DMS153 treated with DMSO at 0.1 percent for 48 hours (cell line): ENCODE measurements at regions not wholly inside any gene's neighbourhood (a gene's known extent, or its start where the extent isn't known, plus 50 kb on each side); places are given as distances from the start of the nearest gene placed in this dataset.

Experiments used
- DNase-seq: peaks from one replicate; lab custom pipeline; 2025; ENCODE audit not compliant: unreplicated experiment; lab: John Stamatoyannopoulos, UW

DNA sequence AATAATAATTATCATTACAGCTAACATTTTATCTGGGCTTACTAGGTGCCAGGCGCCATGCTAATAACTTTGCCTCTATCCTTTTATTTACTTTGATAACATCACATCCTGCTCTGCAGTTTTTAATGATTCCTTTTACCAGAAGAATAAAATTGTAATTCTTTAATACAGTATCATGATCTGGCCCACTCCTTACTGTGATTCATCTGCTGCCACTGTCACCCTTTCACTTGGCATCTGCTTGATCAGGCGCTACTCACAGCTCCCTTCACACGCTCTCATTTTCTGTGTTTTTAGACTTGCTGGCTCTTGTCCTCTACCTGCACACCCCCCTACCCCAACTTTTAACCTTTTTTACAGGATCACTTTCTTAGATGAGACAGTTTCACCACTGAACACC, 167.5 kb downstream of the NTMT2 start:
- DNase-seq, result no peak

DNA sequence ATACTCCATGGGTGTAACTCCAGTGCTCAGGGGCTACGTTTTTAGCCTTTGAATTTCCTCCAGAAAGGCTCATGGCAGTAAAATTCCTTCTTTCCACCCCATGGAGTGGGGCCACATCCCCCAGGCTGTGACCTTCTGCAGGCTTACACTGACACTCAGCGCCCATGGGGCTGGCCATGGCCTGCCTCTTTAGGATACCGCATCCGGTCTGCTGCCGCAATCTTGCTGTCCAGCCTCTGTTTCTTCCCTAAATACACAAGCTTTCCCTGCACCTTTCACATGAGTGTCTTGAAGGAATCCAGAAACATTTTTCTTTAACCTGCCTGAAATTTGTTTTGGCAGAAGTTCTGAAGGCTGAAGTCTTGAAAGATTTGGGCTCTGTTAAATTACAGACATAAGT, 170.5 kb downstream of the NTMT2 start:
- DNase-seq, result no peak

DNA sequence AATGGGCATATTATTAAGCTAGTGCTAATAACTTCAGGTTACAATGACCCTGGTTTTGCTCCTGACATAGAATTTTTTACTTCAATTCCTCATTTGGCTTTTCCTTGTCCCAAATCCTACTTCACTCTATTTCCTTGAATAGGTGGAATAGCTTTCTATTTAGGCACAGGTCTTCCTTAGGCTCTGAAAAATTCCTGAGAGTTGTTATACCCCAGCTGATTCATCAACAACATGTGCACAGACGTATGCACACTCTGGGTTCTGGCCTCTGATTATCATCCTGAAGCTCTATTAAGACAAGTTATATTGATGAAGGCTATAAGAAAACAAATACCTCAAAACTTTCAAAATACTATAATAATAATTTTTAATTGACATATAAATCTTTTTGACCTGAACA, 172.4 kb downstream of the NTMT2 start:
- DNase-seq, result no peak

DNA sequence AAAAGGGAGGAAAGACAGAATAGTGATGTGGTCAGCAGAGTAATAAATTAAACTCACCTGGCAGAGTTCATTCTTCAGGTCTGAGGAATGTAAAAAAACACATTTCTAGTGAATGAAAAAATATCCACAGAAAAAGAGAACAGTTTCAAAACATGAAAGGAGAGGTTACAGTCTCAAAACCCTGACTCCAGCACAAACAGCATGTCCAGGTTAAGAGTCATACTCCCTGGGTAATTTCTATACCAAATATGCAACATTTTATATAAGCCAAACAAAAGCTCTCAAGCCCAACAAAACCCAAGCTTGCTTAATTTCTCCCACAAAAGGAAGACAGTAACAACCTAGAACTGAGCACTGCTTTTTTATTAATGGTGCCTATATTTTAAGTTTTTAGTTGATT, 173.0 kb downstream of the NTMT2 start:
- DNase-seq, result no peak

DNA sequence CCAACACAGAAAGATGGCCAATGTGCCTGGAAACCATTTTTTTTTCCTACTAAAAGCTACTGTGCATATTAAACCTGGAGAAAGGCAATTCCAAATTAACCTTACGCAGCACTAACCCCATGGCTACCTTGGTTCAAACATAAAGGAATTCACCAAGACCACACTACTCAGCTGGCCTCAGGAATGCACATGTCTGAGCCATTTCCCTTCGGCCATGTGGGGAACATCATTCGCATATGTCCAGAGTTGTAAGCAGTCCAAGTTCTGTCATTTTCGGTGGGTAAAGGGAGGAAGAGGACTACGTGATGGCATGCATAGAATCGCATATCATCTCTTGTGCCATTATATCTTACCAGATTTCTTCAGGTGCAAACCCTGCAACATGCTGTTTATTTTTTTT, 175.4 kb downstream of the NTMT2 start:
- no peak for DNase-seq

DNA sequence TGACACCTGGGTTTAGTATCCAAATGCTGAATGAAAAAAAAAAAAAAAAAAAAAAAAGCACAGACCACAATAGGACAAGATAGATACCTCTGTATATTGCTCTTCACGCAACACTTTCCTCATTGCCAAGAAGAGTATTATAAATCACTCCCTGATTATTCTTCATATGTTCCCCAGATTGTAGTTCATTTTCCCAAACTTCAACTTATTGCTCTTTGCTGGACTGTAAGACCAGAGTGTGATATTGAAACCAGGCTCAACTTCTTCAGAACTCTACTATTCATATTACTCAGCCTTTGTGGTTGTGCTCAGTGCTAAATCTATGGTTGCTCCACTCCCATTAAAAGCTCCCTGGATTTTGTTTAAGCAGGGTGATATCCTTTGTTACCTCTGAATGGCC, 180.4 kb downstream of the NTMT2 start:
- no peak for DNase-seq

DNA sequence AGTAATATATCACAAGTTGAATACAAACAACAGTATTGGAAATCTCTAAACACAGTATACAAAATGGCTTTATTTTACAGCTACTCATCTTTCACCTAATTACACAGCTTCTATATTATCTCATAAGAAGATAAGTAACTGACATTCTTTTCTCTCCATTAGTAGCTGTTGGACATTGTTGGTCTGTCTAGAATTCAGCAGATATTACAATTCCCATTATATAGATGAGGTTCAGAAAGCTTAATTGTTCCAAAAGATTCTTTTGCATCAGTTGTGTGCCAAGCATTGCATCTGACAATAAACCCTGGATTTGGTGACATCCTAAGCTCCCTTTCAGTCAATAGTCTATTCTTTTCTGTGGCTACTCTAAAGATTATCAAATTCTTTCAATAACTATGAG, 187.0 kb downstream of the NTMT2 start:
- DNase-seq, result no peak

DNA sequence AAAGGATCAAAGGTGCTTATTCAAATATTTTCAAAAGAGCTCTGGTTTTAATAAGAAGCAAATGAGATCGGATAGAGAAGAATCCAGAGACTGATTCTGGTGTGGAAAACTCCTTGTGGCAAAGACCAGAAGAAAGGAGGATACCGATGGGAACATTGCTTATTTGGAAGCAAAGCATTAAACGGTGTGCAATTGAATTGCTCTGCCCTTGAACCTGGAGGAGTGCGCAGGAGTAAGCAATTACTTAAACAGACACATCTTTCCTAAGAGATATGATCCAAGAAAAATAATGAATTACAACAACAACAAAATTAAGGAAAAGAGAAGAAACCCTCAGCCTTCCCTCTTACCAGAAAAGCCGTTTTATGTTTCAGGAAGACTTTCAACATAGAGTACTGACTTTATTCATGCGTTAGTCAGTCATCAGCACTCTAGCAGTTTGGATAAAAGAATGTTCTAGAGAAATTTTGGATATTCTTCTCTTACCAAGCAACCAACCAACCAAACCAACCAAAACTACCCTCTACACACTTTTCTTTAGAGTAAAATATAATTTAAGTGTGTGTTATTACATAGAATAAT, 191.7 kb downstream of the NTMT2 start:
- no peak for DNase-seq

DNA sequence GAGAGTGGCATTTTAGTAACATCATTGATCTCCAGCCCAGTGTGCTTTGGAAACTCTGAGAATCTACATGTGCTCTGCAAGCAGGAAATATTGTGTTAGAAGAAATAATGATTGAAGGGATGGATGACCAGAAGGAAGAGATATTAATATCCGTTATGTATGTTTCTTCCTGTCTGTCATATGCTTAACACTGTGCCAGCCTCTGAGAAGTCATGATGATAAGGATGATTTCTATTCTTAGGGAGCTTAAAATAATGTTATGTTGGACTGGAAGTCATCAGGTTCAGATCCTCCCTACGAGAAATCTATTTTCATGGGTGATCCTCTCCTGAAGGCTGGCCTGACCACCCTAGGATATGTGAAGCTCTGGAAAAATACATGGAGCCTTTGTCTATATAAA, 192.4 kb upstream of the GORAB start:
- DNase-seq, result no peak

DNA sequence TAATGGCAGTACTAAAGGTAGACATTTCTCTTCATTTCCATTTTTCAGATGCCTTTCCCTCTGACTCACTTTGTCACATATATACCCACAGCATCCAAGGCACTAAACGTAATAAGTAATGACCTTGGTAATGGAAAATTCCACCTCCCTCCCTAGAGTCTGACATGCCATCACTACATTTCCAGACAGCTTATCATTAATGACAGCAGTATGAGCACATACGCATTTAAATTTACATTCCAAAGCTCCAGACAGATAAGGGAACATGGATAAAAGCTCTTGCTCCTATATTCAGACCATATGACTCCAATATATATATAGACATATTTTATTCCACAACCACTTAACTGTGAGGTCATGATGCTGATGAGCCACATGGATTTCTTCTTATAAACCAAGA, 191.7 kb upstream of the GORAB start:
- no peak for DNase-seq

DNA sequence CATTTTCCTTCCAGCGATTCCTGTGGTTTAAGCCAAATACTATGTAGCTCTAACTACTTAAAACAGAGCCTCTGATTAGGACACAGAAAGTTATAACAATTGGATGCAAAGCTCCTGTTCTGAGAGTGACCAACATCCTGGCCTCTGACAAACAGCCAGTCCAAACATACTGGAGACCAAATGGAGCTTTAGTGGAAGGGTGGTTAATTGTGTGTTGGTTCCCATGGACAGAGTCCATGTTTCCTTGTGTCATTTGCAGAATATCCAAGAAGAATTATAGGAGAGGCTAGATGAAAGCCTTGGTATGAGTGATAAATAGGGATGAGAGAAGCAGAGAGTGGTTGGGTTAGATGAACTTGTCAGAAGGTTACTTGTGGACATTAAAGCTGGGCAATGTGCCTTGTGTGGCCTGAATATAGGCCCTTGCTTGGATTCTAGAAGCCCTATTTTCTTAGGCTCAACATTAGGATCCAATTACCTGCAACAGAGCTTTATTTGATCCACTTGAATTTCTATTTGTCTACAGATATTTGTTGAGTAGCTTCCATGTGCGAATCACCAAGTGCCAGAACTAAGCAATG, 180.5 kb upstream of the GORAB start:
- DNase-seq, result no peak

DNA sequence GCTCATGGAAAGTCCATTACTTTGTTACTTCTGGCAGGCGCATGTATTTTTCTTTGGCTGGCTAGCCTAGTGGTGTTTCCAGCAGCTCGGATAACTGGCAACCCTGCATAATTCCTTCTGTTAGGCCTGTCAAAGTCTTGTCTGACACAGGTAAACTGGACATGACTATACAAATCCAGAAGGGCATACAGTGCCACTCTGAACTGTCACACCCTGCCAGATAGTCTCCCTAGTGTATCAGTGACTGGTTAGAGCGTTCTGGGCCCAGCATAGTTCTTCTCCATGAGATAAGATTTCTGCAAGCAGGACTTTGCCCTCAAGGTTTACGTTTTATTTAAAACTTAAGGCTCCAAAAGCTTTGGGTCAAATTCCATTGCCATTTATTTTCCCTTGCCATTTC, 177.7 kb upstream of the GORAB start:
- no peak for DNase-seq

DNA sequence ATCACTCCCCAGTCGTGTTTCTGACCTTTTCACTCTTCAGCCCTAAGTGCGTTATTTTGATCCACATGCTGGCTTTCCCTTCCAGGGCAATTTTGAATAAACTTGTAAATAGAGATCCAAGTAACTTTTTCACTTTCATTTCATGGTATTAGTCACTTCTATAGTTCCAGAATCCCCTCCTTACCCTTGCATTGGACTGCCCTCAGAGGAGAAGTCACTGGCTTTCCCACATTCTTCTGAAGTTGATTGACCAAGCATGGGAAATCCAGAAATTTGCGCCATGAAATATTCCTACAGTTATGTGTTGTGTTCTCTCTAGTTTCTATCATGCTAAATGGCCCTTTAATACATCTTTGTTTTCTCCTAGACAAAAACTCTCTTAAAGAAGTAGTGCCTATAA, 177.3 kb upstream of the GORAB start:
- no peak for DNase-seq

DNA sequence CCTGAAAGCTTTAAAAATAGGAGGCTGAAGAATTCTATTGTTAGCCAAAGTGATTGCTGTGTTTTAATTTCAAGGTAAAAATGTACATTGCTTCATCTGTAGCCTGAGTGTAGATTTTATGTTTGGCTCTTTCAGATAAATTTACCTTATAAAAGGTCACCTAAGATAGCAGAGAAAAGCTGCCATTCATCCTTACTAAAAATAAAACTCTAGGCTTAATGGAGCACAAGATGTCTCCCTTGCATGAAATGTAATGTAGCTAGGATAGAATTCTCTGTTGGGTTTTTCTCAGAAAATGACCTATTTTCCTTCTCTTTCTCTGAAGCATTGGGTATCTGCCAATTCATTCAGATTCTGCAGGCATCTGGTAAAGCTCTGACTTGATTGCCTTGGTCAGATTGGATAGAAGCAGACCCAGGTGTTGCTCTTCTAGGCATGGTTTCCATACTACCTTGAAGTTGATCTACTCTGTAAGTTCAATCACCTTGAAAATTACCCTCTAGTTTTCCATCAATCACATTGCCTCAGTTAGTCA, 176.6 kb upstream of the GORAB start:
- no peak for DNase-seq

DNA sequence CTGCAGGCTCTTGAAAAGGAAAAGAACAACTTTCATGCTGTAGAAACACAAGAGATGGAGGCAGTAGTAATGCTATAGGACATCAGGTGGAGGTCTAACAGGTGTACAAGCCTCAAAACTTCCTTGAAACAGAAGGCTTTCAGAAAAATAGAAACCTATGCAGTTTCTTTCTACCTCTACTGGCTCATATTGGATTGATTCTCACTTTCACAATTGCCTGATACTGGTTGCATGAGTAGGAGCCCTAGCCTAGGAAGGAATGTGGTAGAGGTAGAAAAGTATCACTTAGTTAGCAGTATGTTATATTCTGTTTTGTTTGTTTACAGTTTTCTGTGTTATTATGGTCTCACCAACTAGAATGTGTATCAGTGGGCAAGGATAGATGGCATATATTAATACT, 175.4 kb upstream of the GORAB start:
- no peak for DNase-seq

DNA sequence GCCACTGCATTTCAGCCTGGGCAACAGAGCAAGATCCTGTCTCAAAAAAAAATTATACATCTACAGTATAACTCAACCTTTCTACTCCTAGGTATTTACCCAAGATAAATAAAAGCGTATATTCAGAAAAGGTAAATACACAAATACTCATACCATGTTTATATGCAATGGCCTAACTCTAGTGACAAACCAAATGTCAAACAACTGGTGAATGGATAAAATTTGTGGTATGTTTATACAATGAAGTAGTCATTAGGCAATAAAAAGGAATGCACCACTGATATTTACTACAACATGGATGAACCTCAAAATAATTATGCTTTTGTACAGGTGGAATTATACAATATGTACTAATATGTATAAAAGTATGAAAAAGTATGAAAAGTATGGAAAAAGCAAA, 174.2 kb upstream of the GORAB start:
- DNase-seq, result no peak

DNA sequence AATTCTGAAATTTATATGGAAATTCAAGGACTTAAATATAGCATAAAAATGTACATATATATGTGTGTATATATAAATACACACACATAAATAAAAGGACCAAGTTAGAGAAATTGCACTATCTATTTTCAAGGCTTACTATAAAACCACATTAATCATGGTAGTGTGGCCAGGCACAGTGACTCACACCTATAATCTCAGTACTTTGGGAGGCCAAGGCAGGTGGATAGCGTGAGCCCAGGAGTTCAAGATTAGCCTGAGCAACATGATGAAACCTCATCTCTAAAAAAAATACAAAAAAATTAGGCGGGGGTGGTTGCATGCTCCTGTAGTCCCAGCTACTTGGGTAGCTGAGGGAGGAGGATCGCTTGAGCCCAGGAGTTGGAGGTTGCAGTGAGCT, 171.4 kb upstream of the GORAB start:
- no peak for DNase-seq

DNA sequence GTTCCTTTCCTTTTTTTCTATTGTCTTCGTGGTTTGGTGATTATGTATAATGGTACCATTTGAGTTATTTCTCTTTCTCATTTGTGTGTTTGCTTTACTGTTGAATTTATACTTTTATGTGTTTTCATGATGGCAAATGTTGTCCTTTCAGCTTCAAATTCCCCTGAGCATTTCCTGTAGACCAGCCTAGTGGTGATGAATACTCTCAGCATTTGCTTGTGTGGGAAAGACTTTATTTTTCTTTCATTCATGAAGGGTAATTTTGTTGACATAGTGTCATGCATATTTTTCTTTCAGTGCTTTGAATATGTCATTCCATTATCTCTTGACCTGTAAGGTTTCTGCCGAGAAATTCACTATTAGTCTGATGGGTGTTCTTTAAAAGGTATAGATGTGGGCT, 166.6 kb upstream of the GORAB start:
- DNase-seq, result no peak

DNA sequence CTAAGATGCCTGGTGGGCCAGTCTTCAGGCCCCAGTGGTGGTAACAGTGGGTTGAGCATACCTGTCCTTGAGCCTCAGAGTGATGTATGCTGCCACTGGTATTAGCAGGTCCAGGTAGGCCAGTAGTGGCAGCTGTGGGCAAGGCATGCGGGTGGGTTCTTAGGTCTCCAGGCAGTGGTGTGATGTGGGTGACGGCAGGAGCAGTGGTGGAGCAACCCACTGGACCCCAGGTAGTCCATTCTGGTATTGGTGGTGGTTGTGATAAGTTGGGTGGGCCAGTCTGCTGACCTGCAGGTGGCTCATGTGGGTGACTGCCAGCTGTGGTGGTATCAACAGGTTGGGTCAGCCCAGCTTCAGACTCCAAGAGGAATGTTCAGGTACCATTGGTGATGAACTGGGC, 165.0 kb upstream of the GORAB start:
- no peak for DNase-seq

DNA sequence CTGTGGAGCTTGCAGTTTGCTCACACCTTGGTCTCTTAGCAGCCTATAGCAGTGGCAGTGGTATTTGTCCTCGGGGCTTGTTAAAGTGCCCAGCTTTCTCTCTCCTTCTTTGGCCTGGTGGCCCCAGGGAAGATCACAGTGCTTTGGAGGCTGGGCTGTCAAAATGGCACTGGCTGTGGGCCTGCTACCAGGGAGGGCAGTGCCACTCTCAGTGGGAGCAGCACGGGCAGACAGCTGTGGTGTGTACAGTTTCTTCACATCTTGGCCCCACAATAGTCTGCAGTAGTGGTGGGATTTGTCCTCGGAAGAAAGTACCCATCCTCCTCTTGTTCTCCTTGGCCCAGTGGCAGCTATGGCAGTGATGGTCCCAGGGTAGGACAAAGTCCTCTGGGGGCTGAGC, 164.4 kb upstream of the GORAB start:
- DNase-seq, result no peak

DNA sequence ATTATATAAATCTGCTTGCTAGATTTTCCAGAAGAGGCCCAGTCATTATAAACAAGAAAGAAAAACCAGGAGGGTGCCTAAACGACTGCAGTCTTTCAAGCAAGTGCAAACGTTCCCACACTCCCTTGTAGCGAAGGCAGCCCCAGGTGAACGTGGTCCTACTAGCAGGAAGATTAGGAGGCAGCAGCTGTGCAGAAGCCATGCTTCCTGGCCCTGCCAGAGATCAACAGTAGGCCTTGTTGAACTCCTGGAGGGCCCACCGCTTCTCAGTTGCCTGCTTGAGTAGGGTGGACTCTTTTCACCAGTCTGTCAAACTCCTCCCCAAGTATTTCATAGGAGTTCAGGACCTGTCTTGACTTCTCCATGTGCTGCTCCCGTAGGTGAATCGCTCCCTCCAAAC, 163.0 kb upstream of the GORAB start:
- DNase-seq, result no peak

DNA sequence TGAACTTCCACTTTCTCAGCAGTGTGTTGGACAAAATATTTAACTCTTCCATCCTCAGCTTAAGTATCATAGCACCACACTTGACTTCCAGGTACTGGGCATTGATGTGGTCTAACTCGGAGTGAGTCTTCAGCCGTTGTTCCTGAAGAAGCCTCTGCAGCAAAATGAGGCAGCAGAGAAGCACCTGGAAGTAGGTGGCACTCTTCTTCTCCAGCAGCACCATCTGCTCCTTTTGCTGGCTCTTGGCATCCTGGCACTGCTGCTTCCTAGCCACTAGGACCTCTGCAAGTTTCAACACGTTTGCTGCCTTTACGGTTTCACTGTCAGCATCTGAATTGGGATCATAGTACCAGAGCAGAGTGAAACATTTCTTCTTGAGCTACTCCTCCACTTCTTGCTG, 162.5 kb upstream of the GORAB start:
- no peak for DNase-seq

DNA sequence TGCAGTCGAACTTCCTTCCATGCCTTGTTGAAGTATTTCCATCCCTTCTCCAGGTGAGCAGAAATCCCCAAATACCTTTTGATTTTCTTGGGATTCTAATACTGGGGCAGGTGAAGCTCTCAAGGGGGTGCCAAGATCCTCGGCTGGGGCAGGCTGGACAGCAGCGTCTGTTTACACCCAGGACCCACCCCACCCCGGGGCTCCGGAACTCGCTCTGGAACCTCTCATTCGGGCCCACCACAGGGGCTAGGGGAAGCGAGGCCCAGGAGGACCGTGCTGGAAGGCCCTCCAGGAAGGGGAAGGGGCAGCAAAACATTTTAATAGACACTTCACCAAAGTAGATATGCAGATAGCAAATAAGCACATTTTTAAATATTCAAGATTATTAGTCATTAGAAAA, 161.9 kb upstream of the GORAB start:
- DNase-seq, result no peak
